Fibroblast of the conjunctiva (primary cell): ENCODE measurements at regions not wholly inside any gene's neighbourhood (a gene's known extent, or its start where the extent isn't known, plus 50 kb on each side); places are given as distances from the start of the nearest gene placed in this dataset.

Experiments used
- DNase-seq: peaks from one replicate; pipeline ENCODE4 v3.0.0-alpha.2; 2010; ENCODE audit warnings: low read depth

DNA sequence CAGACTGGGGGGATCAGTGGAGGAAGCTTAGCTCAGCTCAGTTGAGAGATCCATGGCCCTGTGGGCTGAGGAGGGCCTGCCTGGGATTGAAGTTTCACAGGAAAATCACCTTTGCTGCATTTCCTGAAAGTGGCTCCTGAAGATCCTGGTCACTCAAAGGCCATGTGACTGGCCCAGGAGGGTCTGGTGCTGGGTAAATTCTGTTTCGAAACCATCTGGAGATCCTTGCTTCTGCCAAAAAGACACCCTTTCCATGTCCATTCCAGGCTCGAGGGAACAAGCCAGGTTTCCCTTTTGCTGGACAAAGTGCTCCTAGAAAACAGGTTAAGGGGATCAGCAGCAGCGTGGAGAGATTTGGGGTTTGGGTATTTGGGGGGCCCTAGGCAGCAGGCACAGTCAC is 293.3 kb downstream of the ZNF536 start:
- no peak for DNase-seq

DNA sequence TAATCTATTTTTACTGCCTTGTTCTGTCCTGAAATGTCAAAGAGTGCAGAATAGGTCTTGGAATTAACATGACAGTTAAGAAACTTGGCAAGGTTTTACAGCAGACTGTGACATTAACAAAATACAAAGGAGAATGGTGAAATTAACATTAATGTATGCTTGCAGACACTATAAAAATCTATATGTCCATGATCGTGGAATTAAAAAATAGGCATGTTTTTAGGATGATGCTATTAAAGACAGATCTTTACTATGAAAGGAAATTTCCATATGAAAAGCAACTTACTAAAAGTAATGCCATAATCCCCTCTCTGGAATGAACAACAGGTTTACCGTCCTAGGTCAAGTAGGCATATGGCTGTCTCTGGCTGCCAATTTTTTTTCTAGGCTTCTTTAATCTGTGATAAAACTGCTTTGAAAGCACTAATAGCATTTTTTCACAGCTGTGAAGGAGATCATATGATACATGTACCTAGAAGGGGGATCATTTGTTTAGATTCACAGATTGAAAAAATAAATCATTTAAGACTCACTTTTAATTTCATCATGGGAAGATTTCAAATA is 291.5 kb downstream of the ZNF536 start:
- no peak for DNase-seq

- no peak for DNase-seq
These were observed 290.2 kb downstream of the ZNF536 start for GRCh38 chr19:30662211-30662861.

DNA sequence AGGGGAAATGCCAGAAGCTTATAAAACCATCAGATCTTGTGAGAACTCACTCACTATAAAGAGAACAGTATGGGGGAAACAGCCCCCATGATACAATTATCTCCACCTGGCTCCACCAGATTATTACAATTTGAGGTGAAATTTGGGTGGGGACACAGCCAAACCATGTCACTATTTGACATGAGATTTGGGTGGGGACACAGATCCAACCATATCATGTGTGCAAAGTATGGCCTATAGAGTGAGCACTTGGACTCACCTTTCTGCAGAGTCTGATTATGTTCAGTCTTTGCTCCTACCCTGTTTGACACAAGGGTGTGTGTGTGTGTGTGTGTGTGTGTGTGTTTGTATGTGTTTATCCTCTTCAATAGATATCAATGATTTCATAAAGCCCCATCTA is 287.5 kb downstream of the ZNF536 start:
- no peak for DNase-seq

DNA sequence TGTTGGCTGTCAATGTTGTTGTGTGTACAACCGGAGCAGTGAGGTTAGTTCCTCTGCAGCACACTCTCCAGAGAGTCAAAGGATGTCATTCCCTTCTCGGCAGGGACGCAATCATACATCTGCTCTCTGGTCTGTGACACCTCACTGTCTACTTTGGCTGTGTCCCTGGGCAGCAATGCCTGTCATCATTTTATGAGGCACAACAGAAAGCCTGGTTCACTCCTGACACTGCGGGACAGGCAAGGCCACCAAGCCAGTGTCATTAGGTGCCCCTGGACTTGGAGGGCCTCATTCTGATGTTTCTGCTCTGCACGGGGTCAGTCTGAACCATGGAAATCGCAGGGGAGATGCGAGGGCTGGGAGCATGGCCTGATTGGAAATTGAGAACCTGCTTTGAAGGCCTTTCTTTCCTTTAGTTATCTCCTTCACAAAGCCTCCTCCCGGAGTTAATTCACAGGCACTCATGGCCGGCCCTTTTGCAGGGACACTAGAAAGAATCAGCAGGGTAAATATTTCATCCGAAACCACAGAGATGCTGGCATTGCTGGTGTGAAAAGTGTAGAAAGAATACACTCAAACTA is 284.4 kb downstream of the ZNF536 start:
- DNase-seq = no peak

- no peak for DNase-seq
These were observed 281.6 kb downstream of the ZNF536 start for GRCh38 chr19:30653646-30654386.

GRCh38 chr19:30652751-30653150 is 280.6 kb downstream of the ZNF536 start:
- DNase-seq = no peak

DNA sequence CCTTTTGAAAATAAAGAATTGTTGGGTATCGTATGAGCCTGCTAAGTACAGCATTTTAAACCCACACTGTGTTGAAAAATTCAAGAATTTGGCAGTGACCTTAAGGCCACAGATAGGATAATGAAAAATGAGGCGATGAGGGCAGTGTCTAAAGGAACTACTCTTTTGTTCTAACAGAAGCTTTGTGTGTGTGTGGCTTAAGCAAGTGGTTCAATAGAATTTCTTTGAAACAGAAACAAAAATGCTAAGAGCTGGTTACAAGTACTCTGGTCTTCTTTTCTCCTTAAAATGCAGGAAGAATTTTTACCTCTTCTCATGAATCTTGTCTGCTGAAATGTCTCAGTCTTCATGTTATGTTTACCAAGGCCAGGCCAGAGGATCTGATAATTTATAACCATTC is 279.5 kb downstream of the ZNF536 start:
- no peak for DNase-seq

DNA sequence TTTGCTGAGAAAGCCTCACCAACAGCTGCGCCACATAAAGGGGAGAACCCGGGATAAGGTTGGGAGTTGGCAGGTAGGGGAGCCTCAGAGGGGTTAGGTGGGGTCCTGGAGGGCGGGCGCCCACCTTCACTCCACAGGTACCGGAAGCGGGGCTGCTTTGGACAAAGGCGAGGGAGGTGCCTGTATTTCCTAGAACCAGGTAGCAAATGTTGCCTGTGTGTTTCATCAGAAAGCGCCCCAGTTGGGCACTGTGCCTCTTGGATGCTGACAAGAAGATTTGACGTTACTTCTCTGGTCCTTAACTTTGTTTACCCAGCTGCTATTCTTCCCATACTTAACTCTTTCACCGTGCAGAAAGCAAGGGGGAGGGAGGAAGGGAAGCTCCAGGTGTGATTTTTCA is 278.9 kb downstream of the ZNF536 start:
- DNase-seq = no peak

GRCh38 chr19:30649934-30650614 is 277.9 kb downstream of the ZNF536 start:
- DNase-seq = peak; percentile 51

DNA sequence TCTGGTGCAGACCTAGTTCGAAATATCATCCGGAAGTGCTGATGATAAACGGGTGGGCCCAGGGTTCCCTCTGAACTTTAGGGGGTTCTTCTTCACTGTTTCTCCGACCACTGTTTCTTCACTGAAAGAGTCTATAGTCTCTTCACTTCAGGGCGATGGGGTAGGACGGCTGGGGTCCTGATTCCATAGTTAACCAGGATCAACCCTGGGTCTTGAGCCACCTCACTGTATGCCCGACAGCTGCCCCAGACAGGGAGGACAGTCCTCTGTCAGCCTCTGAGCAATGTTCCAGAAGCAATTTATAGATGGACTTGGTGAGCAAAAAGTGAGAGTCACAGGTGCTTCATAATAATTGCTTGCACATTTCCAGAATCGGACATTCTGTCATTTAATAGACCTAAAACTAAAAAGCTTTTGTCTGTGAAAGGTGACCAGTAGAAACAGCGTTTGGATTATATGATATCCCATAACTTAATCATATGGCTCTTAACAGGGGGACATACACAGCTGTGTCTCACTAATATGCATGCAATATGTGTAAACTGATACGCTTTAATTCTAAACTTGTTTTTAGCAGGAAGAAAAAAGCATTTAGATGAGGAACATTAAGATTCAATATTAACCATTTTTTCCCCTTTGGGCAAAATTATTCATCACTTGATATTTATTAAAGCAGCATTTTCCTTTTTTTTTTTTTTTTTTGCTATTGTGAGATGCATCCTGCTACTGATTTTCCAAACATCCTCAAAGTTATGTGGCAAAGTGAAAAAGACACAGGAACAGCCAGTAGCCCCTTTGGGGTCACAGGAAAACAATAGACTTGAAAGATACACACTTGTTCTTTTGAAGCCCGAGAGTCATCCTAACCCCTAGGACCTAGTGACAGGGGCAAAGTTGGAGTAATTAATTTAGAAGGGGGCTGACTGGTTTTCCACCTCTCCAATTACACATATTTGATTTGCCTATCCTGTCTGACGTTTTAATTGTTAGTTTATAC is 277.0 kb downstream of the ZNF536 start:
- no peak for DNase-seq

DNA sequence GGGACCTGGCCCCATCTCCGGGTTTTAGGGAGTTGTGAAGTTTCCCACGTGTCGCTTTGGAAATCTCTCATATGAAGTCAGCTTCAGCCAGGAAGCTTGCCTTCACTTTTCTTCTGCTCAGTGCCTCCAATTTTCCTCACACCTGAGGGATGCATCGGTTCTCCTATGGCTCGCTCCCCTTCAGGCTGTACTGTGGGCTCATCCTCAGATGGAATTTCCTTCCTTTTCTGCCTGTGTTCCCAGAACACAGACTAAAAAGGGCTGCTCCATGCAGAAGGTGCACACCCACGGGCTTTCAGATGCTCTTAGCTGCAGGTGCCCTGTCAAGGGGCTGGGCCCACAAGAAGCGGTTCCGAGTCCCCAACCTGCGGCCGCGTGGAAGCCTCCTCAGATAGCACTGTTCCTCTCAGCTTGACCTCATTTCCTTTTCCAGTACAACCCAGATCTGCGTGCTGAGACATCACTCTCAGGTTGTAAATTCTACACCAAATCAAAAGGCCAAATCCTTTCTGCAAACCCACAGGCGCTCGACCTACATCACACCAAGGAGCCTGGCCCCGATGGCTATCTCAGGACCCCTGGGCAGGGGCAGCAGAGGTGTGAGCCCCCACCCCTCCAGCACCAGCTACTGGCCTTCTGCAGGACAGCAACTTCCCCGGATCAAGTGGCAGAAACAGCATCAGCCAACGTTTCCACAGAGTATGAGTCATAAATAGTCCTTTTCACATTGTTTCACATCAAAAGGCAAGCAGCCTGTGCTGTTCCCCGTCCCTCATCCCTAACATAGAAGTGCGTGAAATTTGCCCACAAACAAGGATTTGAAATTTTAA is 275.9 kb downstream of the ZNF536 start:
- DNase-seq = no peak

- DNase-seq = no peak
These were observed 274.6 kb downstream of the ZNF536 start for GRCh38 chr19:30646806-30647205.

- no peak for DNase-seq
These were observed 273.9 kb downstream of the ZNF536 start for GRCh38 chr19:30645946-30646577.

GRCh38 chr19:30640252-30640965 is 268.2 kb downstream of the ZNF536 start:
- peak; percentile 18 for DNase-seq

GRCh38 chr19:30638889-30639288 is 266.7 kb downstream of the ZNF536 start:
- DNase-seq = no peak

- no peak for DNase-seq
These were observed 265.7 kb downstream of the ZNF536 start for GRCh38 chr19:30637926-30638325.

- DNase-seq = no peak
These were observed 263.1 kb downstream of the ZNF536 start for GRCh38 chr19:30634996-30635975.
